ENCODE measurements at regions not wholly inside any gene's neighbourhood (a gene's known extent, or its start where the extent isn't known, plus 50 kb on each side); places are given as distances from the start of the nearest gene placed in this dataset.

DNA sequence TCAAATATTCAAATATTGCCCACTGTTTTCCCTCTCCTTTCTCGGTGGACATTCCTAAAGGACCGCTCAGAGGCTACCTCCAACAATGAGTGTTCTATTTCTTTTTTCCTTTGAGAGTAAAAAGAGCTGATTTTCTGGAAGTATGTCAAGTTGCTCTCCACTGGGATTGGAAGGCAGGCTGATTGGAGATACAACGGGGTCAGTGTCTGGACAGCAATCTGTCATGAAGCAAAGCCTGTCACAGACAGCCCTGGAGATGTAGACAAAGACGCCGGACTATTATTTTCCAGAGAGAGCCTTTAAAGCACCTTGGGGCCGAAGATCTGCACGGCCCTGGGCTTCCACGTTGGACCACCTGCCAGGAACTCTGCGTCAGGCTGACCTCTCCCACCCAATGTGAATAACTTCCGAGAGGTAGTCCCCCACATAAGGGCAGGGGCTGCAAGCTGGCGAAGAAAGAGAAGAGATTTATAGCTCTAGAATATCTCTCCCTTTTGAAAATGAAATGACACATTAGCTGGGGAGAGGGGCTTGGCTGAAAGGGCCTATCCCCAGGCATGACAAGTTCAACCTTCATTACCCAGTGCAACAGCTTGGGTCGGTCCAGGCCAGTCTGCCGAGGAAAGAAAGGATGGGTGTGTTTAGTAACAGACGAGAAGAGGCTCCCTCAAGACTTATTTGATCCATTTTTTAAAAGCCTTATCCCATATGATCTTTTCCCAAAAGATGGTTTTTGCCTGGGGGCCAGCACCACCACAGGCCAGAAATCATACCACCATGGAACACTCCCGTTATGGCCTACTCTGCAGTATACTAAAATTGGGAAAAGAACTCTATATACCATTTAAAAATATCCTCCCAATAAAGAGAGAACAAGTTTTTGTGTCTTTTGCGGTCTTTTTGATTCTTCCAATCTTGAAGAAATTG is 131.1 kb downstream of the OLIG3 start:
- ChIA-PET CTCF (no interaction called here), POLR2A (no interaction called here)
- DNase-seq (ENCODE audit: low spot score) (no peak), ATAC-seq (no peak)
- H3K36me3 Mint-ChIP-seq: no peaks in the 10 kb centered on the region
- TF ChIP-seq ZNF232 (CRISPR knock-in tag; IDR thresholded peaks at IDR 0.05): no peak
- no peak for TF ChIP-seq CREM (CRISPR knock-in tag; IDR thresholded peaks at IDR 0.05)
- no peak for TF ChIP-seq ZNF423 (CRISPR knock-in tag; IDR thresholded peaks at IDR 0.05)
- TF ChIP-seq NFE2L1 (CRISPR knock-in tag; IDR thresholded peaks at IDR 0.05): no peak
- H3K4me3 Mint-ChIP-seq: no peak overlapping the region
- peaks cover 15% of the 10 kb centered on the region for H3K4me1 Mint-ChIP-seq
- H3K9me3 Mint-ChIP-seq: no peaks in the 10 kb centered on the region
- H3K27me3 Mint-ChIP-seq (ENCODE audit: low read depth): no peaks in the 10 kb centered on the region
- no peak overlapping the region for H3K27ac Mint-ChIP-seq

DNA sequence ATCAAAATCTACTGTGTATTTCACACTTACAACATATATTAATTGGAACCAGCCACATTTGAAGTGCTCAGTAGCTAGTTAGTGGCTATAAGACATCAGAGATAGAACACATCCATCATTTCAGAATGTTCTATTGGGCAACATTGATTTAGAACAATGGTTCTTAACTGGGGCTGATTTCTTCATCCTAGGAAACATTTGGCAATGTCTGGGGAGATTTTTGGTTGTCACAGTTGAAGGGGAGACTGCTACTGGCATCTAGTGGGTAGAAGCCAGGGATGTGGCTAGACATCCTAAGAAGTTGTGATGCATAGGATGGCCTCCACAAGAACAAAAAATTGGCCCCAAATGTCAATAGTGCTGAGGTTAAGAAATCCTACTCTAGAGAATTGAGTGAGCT is 132.5 kb downstream of the OLIG3 start:
- ChIA-PET POLR2A (no interaction called here), CTCF (no interaction called here)
- peaks cover 18% of the 10 kb centered on the region for H3K4me1 Mint-ChIP-seq
- no peak for DNase-seq (ENCODE audit: low spot score)
- no peak for ATAC-seq
- no peak overlapping the region for H3K27ac Mint-ChIP-seq
- H3K4me3 Mint-ChIP-seq: no peak overlapping the region
- H3K9me3 Mint-ChIP-seq: no peaks in the 10 kb centered on the region
- TF ChIP-seq ZNF263 (CRISPR knock-in tag; IDR thresholded peaks at IDR 0.05; ENCODE audit: low read depth): no peak
- no peak for TF ChIP-seq ZNF219 (CRISPR knock-in tag; IDR thresholded peaks at IDR 0.05; ENCODE audit: borderline replicate concordance)
- TF ChIP-seq NFE2L1 (CRISPR knock-in tag; IDR thresholded peaks at IDR 0.05): no peak
- no peak for TF ChIP-seq GTF2I (CRISPR knock-in tag; conservative IDR thresholded peaks at IDR 0.05)
- no peak for TF ChIP-seq TEAD1 (CRISPR knock-in tag; IDR thresholded peaks at IDR 0.05)
- TF ChIP-seq ZNF416 (CRISPR knock-in tag; IDR thresholded peaks at IDR 0.05): no peak
- TF ChIP-seq, protein P1, sequence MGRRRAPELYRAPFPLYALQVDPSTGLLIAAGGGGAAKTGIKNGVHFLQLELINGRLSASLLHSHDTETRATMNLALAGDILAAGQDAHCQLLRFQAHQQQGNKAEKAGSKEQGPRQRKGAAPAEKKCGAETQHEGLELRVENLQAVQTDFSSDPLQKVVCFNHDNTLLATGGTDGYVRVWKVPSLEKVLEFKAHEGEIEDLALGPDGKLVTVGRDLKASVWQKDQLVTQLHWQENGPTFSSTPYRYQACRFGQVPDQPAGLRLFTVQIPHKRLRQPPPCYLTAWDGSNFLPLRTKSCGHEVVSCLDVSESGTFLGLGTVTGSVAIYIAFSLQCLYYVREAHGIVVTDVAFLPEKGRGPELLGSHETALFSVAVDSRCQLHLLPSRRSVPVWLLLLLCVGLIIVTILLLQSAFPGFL (CRISPR knock-in tag; IDR thresholded peaks at IDR 0.05; ENCODE audit: borderline replicate concordance): no peak
- TF ChIP-seq, protein P2, sequence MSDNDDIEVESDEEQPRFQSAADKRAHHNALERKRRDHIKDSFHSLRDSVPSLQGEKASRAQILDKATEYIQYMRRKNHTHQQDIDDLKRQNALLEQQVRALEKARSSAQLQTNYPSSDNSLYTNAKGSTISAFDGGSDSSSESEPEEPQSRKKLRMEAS (CRISPR knock-in tag; IDR thresholded peaks at IDR 0.05): no peak
- H3K36me3 Mint-ChIP-seq: no peaks in the 10 kb centered on the region
- H3K27me3 Mint-ChIP-seq (ENCODE audit: low read depth): no peaks in the 10 kb centered on the region

DNA sequence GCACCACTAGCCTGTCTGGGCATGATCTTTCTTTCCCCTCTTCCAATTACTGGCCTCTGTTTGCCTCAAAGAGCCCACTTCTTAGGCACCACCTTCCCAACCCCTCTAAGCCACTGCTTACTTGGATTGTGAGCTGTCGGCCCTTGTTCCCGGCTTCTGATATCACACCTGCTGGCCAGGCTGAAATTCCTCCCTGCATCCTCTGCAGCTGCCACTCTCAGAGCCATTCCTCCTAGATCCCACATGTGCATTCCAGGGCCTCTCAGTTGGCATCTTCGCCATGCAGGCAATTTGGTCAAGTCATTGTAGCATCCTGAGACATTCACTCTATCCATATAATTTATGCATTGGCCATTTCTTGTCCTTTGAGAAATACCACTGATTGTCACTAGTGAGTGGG is 135.9 kb downstream of the OLIG3 start:
- no peak overlapping the region for H3K4me3 Mint-ChIP-seq
- H3K9me3 Mint-ChIP-seq: no peaks in the 10 kb centered on the region
- H3K4me1 Mint-ChIP-seq: peaks cover 5% of the 10 kb centered on the region; the same call in 1 of the 2 replicates
- peak; percentile 84 for ATAC-seq
- H3K27ac Mint-ChIP-seq: no peak overlapping the region; the same call in 1 of the 2 replicates
- DNase-seq (ENCODE audit: low spot score): no peak
- CTCF ChIA-PET: interaction anchor here (1.3 kb wide), 2 partner anchors 36 to 231 kb away, joined by 3 to 5 read pairs; no protein-coding TSS in a partner anchor
- POLR2A ChIA-PET: interaction anchor here (1.0 kb wide), 1 partner anchor 9 kb away, joined by 3 read pairs; no protein-coding TSS in a partner anchor
- H3K27me3 Mint-ChIP-seq (ENCODE audit: low read depth): no peaks in the 10 kb centered on the region
- H3K36me3 Mint-ChIP-seq: no peaks in the 10 kb centered on the region
- TF ChIP-seq TCF7 (CRISPR knock-in tag; IDR thresholded peaks at IDR 0.05; ENCODE audit: low read depth): no peak
- TF ChIP-seq, protein P3, sequence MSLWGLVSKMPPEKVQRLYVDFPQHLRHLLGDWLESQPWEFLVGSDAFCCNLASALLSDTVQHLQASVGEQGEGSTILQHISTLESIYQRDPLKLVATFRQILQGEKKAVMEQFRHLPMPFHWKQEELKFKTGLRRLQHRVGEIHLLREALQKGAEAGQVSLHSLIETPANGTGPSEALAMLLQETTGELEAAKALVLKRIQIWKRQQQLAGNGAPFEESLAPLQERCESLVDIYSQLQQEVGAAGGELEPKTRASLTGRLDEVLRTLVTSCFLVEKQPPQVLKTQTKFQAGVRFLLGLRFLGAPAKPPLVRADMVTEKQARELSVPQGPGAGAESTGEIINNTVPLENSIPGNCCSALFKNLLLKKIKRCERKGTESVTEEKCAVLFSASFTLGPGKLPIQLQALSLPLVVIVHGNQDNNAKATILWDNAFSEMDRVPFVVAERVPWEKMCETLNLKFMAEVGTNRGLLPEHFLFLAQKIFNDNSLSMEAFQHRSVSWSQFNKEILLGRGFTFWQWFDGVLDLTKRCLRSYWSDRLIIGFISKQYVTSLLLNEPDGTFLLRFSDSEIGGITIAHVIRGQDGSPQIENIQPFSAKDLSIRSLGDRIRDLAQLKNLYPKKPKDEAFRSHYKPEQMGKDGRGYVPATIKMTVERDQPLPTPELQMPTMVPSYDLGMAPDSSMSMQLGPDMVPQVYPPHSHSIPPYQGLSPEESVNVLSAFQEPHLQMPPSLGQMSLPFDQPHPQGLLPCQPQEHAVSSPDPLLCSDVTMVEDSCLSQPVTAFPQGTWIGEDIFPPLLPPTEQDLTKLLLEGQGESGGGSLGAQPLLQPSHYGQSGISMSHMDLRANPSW (CRISPR knock-in tag; conservative IDR thresholded peaks at IDR 0.05; ENCODE audit: low read depth): no peak
- TF ChIP-seq SP1 (CRISPR knock-in tag; conservative IDR thresholded peaks at IDR 0.05): no peak
- no peak for TF ChIP-seq ATF1 (CRISPR knock-in tag; IDR thresholded peaks at IDR 0.05)
- TF ChIP-seq EMX1 (CRISPR knock-in tag; IDR thresholded peaks at IDR 0.05): no peak
- TF ChIP-seq, protein P4, sequence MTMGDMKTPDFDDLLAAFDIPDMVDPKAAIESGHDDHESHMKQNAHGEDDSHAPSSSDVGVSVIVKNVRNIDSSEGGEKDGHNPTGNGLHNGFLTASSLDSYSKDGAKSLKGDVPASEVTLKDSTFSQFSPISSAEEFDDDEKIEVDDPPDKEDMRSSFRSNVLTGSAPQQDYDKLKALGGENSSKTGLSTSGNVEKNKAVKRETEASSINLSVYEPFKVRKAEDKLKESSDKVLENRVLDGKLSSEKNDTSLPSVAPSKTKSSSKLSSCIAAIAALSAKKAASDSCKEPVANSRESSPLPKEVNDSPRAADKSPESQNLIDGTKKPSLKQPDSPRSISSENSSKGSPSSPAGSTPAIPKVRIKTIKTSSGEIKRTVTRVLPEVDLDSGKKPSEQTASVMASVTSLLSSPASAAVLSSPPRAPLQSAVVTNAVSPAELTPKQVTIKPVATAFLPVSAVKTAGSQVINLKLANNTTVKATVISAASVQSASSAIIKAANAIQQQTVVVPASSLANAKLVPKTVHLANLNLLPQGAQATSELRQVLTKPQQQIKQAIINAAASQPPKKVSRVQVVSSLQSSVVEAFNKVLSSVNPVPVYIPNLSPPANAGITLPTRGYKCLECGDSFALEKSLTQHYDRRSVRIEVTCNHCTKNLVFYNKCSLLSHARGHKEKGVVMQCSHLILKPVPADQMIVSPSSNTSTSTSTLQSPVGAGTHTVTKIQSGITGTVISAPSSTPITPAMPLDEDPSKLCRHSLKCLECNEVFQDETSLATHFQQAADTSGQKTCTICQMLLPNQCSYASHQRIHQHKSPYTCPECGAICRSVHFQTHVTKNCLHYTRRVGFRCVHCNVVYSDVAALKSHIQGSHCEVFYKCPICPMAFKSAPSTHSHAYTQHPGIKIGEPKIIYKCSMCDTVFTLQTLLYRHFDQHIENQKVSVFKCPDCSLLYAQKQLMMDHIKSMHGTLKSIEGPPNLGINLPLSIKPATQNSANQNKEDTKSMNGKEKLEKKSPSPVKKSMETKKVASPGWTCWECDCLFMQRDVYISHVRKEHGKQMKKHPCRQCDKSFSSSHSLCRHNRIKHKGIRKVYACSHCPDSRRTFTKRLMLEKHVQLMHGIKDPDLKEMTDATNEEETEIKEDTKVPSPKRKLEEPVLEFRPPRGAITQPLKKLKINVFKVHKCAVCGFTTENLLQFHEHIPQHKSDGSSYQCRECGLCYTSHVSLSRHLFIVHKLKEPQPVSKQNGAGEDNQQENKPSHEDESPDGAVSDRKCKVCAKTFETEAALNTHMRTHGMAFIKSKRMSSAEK (CRISPR knock-in tag; IDR thresholded peaks at IDR 0.05; ENCODE audit: borderline replicate concordance): no peak
- TF ChIP-seq ELF4 (CRISPR knock-in tag; IDR thresholded peaks at IDR 0.05; ENCODE audit: low read depth): no peak
- TF ChIP-seq GABPB1 (CRISPR knock-in tag; IDR thresholded peaks at IDR 0.05): no peak
- TF ChIP-seq, protein P5, sequence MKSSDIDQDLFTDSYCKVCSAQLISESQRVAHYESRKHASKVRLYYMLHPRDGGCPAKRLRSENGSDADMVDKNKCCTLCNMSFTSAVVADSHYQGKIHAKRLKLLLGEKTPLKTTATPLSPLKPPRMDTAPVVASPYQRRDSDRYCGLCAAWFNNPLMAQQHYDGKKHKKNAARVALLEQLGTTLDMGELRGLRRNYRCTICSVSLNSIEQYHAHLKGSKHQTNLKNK (CRISPR knock-in tag; IDR thresholded peaks at IDR 0.05): no peak
- TF ChIP-seq ZNF317 (CRISPR knock-in tag; IDR thresholded peaks at IDR 0.05; ENCODE audit: borderline replicate concordance, low read depth): no peak
